ENCODE measurements at regions not wholly inside any gene's neighbourhood (a gene's known extent, or its start where the extent isn't known, plus 50 kb on each side); places are given as distances from the start of the nearest gene placed in this dataset.

GRCh38 chr13:33373624-33374023 is 88.1 kb upstream of the STARD13 start:
- no peak for DNase-seq

- no peak for DNase-seq
Measured at GRCh38 chr13:33375421-33375820, 89.9 kb upstream of the STARD13 start.

GRCh38 chr13:33376212-33376611 is 90.7 kb upstream of the STARD13 start:
- DNase-seq = no peak

DNA sequence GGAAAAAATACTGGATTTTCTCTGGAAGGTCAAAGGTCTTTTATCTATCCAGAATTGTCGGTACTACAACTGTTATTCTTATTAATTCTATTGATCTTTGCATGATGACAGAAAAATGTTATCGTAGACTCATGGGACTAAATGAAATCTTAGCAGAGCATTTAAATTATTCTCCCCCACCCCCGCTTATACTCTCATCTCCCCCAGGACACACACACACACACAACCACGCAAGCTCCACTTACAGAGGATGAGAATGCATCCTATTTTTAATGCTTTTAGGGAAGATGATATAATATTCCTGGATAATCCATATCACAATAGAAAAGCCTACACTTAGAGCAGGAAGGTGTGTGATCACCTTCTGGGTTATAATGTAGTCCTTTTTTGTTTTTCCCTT is 91.9 kb upstream of the STARD13 start:
- no peak for DNase-seq

DNA sequence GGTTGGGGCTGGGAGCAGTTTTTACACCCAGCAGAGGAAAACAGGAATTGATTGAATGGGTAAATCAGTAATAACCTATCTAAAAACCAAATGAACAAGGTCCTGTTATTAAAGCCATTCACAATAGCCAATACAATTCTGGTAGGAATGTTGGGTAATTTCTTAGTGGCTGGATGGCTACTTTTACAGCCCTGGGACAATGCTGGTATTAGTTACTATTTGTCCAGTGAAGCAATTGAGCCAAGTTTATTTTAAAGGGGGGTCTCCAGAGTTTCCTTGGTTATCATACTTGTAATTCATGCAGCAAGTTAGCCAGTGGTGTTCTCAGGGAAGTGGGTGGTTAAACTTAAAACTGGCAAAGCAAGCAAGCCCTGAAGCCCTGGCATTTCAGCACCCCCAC is 92.3 kb upstream of the STARD13 start:
- no peak for DNase-seq

DNA sequence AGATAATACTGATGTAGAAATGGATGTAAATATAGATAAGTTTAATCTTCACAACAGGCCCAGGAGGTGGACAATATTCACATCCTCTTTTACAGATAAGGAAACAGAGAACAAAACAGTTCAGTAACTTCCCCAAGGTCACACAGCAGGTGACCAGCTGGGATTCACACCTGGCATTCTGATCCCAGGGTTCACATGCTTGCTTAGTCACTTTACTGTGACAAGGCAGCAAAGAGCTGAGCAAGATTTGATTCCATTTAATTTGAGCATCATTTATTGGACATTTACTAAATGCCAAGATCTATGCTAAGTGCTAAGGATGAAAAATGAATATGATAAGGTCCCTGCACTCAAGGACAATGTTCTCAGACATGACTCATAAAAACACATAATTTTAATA is 94.1 kb upstream of the STARD13 start:
- DNase-seq = no peak

DNA sequence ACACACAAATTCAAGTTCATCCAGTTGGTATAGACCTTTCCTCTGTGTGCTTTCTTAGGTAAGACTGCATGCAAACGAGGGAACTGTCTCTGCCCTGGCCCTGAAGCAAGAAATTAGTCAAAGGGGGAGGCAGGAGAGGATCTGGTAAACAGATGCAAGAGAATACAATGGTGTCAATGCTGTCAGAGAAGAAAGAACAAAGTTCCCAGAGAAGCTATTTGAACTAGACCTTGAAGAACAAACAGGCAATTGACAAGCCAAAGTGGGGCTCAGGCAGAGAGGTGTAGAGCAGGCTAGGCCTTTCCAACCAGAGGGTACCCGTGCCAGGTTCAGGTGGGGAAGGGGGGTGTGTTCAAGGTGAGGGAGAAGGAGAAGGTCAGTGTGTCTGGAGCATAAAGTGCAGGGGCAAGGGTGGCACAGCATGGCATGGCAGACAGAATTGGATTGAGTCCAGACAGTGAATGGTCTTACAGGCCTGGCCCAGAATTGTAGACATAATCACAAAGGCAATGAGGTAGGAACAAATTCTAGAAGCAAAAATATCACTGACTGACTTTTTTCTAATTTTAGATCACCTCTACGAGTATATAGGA is 95.0 kb upstream of the STARD13 start:
- DNase-seq = no peak

- no peak for DNase-seq
Measured at GRCh38 chr13:33381180-33381579, 95.6 kb upstream of the STARD13 start.

DNA sequence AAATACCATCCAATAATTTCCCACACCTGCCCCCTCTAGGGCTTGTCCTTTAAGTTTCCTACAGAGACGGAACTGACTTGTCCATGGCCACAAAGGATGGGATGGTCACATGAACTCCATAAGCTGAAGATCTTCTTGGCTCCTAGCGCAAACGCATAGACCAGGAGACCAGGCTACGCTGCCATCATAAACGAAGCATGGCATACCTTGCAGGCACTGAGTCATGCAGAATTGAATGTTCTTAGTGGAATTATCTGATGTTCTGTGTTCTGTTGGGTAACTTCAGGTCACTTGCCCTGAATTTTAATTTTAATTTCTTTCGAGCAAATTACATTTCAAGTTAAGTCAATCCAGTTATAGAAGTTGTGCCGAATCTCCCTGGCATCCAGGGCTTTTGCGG is 96.4 kb upstream of the STARD13 start:
- no peak for DNase-seq

DNA sequence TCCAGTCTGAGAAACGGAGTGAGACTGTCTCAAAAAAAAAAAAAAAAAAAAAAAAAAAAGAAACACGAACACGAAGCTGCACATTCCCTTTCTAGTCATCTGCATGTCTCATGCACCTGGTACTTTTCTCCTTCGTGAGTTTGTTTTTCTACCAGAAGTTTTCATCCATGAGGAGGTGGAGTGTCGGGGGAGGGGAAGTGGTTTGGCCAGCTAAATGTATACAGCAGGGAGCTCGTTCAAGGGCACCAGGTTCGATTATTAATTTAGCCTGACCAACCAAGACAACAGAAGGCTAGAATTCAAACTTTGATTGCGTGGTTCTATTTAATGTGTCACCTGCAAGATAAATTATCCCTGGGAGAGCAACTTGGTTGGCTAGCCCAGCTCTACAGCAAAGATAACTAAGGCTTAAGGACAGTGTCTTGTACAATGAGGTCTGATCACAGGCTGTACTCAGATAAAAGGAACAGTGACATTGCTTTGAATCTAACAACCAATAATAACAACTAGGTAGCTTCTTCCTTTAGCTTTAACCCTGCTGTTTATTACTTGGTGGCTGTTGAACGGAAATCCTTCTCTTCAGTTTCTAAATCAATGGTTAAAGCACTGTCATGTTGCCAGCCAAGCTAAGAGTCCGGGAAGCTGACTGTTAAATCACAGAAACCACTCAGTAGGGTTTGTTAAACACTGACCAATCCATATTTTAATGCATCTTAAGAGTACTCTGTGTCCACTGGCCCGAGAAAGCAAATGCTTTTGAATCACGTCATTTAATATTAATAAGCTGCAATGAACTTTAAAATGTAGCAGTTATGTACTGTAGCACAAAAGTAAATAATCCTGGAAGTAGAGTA is 98.4 kb upstream of the STARD13 start:
- no peak for DNase-seq

DNA sequence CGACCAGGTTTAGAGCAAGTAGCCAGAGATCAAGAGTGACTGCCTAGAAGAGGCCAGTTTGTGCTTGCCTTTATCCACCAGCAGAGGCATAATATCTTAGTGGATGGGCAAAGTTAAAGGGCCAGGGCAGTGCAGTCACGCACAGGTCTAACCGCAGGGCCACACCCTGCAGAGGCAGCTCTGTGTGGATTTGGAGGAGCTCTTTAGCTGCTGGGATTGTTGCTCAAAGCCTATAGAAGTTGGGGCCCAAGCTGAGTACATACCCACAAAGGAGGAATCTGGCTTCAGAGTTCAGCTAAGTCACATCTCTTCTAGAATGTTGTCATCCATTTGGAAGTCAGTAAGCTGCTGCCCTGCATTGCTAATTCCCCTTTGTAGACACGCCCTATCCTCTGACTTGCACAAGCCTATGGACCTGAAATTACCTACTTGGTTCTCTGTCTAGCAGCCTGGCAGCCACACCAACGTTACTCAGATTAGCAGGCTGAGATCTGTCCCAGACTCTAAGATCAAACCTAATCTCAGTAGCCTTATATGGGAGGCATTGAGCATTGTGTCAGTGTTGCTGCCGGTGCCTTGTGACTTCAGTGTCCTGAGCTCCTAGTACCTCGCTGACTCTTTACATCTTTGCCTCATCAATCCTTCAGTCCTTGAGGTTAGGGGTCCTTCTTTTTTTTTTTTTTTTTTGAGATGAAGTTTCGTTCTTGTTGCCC is 102.9 kb upstream of the STARD13 start:
- DNase-seq = no peak

- DNase-seq = no peak
Measured at GRCh38 chr13:33392794-33393405, 107.3 kb upstream of the STARD13 start.

- no peak for DNase-seq
Measured at GRCh38 chr13:33394294-33394932, 108.9 kb upstream of the STARD13 start.

DNA sequence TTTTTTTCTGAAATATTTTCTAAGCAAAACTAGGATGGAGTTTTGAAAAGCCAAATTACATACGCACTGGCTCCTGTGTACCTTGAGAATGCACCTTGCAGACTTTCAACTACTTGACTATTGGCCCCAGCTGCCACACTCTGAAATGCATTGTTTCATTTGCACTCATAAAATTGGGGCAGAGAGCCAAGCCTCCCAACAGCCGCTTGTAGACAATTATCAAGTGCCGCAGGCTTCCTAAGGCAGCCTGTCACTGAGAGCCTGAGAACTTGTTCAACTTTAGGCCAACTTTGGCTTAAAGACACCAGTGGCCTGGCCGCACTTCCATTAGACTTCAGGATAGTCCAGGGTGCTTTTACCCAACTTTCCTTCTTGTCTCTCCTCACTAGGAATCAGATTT is 115.7 kb upstream of the STARD13 start:
- DNase-seq = no peak

DNA sequence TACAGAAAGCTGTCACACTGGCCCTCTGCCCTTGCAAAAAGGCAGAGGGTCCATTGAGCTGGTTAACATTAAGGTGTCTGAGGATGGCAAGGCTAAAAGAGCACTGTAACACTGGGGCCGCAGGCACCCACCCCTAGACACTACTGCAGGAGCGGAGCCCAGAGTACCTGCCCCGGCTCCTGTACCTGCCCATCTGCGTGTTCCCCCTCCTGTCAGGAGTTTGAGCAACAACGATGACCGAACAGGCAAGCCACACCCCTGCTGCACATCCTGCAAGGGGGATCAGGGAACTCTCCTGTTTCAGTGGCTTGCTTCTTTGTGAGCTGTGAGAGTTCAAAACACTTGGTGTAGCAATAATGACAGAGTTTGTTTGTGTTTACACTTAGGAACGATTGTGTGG is 117.4 kb upstream of the STARD13 start:
- no peak for DNase-seq

DNA sequence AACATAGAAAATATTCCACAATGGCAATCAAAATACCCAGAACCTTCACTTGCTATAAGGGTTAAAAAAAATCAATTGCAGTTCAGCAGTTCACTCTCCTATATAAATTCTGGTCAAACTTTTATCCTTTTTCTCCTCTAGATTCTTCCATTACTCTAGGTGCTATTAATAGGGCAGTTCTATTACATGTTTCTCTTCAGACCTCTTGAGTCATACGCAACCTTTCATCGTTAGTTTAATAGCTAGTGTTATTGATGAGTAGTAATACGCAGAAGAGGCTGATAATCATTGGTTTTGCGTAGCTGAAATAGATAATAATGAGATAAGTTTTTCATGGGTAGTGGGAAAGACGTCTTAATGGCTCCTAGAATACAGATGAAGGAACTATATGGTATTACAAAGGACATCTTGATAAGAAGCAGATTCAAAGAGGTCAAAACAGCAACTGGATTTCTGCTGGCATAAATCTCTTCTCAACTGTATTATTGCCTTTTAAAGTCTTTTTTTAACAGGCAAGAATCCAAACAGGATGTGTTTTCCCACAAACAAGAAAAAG is 118.3 kb upstream of the STARD13 start:
- no peak for DNase-seq

GRCh38 chr13:33405371-33405770 is 119.8 kb upstream of the STARD13 start:
- DNase-seq = no peak

GRCh38 chr13:33409673-33410510 is 124.3 kb upstream of the STARD13 start:
- DNase-seq = no peak

- DNase-seq = no peak
Measured at GRCh38 chr13:33410619-33411018, 125.1 kb upstream of the STARD13 start.

DNA sequence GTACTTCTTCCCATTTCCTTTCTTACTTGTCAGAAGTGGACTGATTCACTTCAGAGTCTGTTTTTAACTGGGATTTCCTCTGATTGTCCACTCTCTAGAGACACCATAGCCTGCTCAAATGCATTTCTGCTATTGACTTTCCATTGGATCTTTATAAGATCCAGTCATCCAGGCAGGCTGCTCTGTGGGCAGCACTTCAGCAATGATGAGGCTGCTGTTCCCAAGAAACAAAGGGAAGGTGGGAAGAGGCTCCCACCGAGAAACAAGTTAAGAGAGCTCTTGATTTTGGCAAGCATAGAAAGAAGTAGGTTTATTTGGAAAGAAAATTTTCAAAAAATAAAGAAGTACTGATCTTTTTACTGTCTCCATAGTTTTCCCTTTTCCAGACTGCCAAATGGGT is 125.8 kb upstream of the STARD13 start:
- no peak for DNase-seq

DNA sequence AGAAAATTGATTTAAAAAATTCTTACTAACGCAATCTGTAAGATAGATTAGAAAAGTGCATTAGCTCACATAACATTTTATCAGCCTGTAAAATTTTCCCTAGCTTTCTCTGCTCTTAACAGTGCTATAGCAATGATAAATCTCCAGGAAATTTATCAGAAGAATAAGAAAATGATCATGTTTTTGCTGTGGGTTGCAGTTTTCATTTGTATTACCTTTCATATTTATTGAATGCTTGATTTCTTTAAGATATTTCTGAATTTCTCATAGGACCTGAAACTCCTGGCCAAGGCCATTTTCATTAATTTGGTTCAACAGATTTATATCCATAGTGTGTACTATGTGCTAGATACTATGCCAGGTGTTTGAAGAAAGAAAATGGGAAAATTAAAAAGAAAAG is 130.3 kb upstream of the STARD13 start:
- DNase-seq = no peak
